ELF-1 (cell line): ENCODE measurements at regions not wholly inside any gene's neighbourhood (a gene's known extent, or its start where the extent isn't known, plus 50 kb on each side); places are given as distances from the start of the nearest gene placed in this dataset.
A peak's percentile ranks its signal among the peaks of the same experiment; 100 is the strongest.

Experiments used
- DNase-seq: peaks from one replicate; pipeline ENCODE4 v3.0.0-alpha.2; 2016; ENCODE audit warnings: low read depth, low spot score

DNA sequence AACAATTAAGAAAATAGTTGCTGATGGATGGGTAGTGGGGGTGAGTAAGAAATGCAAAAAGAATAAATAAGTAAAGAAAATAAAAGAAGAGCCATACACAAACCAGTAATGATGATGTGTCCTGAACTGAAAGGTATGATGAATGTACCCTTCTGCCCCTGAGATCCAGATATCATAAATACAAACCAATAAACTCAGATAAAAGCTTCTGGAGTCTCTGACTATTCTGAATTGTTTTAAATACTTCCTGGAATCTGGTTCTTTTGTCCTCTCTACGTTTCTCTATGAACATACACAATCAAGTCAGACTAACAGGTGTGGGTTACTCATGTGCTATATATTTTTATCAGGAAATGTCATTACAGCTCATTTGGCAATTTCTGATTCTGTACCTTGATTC is 153.4 kb downstream of the PPP1R2C start:
- no peak for DNase-seq

GRCh38 chrX:42619068-42619467 is 158.9 kb downstream of the PPP1R2C start:
- DNase-seq = no peak

DNA sequence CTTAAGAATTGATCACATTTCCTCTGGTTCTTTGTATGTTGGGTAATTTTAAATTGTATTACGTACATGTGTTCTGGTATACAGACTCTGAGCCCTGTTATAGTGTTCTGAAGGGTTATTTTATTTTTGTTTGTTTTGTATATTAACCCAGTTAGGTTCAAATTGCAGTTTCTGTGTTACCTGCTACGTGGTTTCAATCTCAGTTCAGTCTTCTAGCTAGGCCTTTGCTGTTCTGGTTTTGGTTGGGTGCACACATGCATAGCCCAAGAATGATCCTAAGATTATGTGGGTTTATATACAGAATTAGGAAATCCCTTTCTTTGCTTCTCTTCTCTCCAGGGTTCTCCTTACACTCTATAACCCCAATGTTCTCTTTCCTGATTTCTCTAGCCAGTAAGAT is 161.0 kb downstream of the PPP1R2C start:
- no peak for DNase-seq

GRCh38 chrX:42615161-42615563 is 162.8 kb downstream of the PPP1R2C start:
- peak; percentile 63 for DNase-seq

GRCh38 chrX:42606591-42606990 is 171.4 kb downstream of the PPP1R2C start:
- DNase-seq = no peak

DNA sequence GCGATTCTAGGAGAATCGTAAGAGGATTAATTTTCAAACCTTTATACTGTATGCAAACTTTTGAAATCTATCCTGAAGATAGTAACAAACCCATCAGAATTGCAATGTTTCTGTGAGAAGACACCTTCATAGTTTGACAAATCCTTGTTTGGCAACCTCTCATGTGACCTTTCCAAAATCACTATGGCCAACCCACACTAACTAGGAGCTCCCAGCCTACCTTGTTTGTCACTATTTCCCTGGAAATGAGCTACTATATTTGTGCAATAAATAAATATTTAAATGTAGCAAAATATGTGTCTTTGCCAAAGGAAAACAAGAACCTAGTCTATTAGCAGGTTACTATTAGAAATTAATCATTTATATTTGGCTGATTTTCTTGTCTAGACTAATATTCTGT is 173.7 kb downstream of the PPP1R2C start:
- DNase-seq = no peak

DNA sequence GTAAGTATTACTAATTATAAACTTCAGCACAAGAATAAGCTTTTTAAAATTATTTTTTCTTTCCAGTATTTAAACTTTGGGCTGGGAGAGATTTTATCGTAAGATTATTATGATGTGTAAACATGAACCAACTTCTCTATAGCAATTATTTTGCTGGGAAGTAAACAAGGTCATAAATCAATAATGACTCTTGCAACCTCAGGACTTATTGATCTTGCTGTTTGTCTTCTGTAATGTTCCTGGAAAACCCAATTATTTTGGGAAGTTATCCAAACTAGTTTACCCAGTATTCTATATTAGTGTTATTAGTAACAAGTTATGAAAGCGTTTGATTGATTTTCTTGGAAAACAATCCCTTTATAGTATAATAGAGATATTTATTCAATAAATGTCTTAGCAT is 174.9 kb downstream of the PPP1R2C start:
- no peak for DNase-seq

DNA sequence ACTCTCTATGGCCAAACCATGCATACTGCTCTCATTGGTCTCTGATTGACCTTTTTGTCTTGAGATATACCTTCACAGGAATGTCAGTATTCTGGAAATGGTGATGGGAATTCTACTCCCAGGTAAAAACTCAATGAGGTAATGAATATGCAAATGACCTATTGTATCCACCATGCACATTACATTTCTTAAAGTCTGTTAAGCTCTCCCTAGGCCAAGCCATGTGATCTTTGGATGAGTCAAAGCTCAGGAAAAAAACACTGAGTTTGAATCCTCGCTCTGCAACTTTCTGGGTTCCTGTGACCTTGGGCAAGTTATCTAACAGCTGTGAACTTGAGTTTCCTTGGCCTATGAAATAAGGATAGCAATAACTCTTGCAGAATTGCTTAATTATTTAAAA is 175.4 kb downstream of the PPP1R2C start:
- DNase-seq = no peak

DNA sequence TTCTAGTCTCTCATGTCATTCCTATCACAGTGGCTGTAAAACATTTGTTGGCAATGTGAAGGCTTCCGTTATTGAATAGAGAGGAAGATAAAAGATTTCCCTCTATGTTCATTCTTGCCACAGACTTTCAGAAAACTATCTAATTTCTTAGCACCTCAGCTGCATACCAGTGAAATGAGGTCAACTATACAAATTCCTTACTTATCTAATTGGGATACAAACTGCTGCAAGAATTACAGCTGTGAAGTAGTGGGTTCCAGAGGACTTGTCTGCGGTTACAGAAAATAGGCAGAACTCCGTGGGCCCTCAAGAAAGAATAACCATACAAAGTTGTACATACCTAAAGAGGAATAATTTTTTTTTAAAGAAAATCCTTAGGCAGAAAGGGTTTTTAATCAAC is 175.8 kb downstream of the PPP1R2C start:
- no peak for DNase-seq

GRCh38 chrX:42597481-42597880 is 180.5 kb downstream of the PPP1R2C start:
- no peak for DNase-seq

GRCh38 chrX:42585842-42586621 is 191.9 kb downstream of the PPP1R2C start:
- no peak for DNase-seq

DNA sequence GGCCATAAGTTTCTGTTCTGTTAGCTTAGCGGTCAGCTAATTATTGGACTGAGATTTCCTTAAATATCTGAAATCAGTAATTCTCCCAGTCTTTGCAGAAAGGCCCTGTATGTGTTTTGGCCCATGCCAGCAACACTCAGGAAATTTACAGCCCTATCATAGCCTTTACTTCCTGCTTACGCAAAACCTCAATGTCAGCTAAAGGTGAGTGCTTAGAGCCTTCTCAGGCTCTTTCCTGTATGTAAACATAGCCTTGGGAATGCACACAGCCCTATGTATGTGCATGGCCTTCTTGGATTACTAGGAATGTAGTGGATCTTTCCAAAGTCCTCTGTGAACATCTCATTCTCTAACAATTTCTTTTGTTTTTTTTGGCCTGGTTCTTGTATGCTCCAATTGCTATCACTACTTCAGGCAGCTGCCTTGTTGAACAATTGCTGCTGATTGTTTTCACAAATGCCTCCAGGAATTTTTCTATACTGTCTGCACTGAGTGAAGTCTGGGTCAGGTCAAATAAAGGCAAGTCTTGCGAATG is 200.0 kb downstream of the PPP1R2C start:
- DNase-seq = peak; percentile 8

DNA sequence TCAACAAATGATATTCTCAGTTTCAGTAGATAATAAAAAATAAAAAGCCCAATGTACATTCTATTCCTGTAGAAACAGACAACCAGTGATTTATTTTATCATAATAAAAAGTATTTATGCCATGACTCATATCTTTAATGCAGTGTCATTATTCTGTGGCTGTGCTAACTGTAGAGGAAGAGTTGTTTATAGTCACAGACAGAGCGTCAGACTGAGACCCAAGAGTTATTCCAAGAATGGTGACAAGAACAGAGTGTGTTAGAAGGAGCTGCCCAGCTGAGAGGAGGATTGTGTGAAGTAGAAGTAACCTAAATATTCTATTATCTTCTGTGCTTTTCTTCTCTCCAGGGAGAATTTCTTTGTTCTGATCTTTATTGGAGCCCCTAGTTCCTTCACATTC is 210.7 kb downstream of the PPP1R2C start:
- DNase-seq = no peak

GRCh38 chrX:42565739-42566138 is 212.2 kb downstream of the PPP1R2C start:
- no peak for DNase-seq

- DNase-seq = no peak
These were observed 231.2 kb downstream of the PPP1R2C start for GRCh38 chrX:42546800-42547199.

DNA sequence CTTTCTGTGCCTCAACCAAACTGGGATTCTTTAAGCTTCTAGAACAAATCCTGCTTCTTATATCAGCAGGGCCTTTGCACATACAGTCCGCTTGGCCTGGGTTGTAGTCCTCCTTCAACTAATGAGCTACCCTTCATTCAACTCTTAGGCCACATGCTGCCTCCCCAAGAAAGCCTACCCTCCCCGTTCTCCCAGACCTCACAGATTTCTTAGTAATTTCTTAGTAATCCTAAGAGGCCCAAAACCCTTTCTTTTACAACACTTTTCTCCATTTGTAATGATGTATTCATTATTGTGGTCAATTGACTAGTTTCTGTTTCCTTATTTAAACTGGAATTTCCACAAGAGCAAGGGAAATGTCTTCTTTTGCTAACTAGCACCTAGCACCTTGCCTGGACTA is 233.1 kb downstream of the PPP1R2C start:
- DNase-seq = no peak

DNA sequence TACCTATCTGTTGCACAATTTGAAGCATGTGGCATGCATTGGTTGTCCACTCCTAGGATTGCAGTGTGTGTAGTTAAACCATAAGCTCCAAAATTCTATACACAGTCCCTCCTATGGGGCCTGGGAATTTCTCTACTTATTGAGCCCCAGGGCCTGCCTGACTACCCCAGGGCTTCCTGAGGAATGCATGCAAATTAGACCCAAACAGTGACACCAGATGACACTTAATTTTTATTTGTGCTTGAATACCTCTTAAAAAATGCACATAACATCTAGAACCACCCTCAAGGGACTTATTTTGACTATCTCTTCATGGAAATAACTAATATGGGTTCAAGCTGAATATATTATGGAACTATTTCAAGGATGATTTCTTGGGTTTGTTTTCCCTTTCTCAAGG is 236.4 kb downstream of the PPP1R2C start:
- no peak for DNase-seq

- DNase-seq = no peak
These were observed 237.8 kb downstream of the PPP1R2C start for GRCh38 chrX:42540146-42540545.

GRCh38 chrX:42538405-42538804 is 239.6 kb downstream of the PPP1R2C start:
- no peak for DNase-seq

DNA sequence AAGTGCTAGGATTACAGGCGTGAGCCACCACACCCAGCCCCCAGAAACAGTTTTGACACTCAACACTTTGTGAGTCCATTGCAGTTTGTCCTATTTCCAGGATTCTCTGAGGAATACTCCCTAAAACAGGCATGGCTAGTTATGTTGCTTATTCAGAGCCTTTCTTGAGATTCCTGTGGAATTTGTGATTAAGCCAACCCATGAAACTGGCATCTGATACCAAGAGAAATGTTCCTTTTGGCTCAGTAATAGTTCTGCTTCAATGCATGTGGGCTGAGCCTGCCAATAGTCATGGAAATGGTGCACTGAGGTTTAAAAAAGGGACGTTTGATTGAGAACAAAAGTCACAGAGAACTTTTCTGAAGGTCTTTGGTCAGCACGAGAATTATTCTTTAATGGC is 241.7 kb downstream of the PPP1R2C start:
- no peak for DNase-seq

- DNase-seq = no peak
These were observed 242.7 kb downstream of the PPP1R2C start for GRCh38 chrX:42535233-42535632.

DNA sequence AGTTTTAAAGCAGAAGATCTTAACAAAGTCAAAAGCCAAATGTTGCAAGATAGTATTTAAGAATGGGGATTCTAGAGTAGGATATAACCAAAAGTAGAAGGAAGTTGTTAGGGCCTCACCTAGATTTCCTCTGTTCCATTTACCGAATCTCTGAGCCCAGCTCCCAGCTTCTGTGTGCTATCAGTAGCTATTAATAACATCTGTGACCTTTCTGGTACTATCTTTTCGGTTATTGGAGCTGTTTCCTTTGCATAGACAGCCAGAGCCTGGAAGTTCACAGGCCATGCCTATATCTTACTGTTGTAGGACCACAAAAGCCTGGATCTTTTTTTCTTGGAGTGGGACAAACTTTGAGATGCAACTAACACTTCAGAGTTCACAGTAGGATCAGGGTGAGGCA is 244.2 kb downstream of the PPP1R2C start:
- DNase-seq = no peak

DNA sequence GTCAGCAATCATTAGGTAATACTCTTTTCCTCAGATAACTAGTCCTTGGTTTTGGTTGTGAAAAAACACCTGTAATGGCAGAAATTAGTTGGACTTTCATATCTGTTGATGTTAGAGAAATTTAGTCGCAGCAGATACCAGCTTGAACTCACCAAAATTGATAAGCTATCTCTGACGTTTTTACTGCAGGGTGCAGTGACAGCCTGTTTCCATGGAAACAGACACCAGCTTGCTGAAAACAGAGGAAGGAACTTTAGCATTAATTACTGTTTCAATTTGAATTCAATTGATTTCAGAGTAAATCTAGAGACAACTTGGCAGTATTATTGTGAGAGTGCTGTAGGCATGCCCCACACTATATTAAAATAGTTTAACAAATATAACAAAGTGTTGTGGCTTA is 246.5 kb downstream of the PPP1R2C start:
- no peak for DNase-seq

- DNase-seq = peak; percentile 67
These were observed 247.9 kb downstream of the PPP1R2C start for GRCh38 chrX:42530027-42530426.
